Stromal cell of bone marrow (primary cell): ENCODE measurements at regions not wholly inside any gene's neighbourhood (a gene's known extent, or its start where the extent isn't known, plus 50 kb on each side); places are given as distances from the start of the nearest gene placed in this dataset.
A peak's percentile ranks its signal among the peaks of the same experiment; 100 is the strongest.
"Not testable (repeated sequence)": the region's sequence is repeated elsewhere in the genome, so short reads cannot be mapped to it uniquely, and the experiment has no call there.

Experiments
- DNase-seq: peaks from one replicate; pipeline ENCODE4 v3.0.0-alpha.2; 2012; ENCODE audit warnings: low read depth

- peak; percentile 11 for DNase-seq
Measured at GRCh38 chr7:14092331-14092730, 102.9 kb upstream of the ETV1 start.

DNA sequence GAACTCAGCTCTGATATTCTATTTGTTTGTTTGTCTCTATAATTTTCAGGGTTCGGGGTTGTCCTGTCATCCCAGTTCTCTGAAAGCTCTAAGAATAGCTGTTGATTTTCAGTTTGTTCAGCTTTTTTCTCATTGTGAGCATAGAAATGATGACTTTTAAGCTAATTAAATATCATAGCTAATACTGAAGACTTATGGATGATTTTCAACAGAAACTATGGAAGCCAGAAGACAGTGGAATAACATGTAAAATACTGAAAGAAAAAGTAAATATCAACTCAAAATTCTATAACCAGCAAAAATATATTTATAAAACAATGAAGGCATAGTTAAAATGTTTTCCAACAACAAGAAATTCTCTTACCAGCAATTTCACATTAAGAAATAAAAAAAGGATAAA lies 96.4 kb upstream of the ETV1 start:
- no peak for DNase-seq

DNA sequence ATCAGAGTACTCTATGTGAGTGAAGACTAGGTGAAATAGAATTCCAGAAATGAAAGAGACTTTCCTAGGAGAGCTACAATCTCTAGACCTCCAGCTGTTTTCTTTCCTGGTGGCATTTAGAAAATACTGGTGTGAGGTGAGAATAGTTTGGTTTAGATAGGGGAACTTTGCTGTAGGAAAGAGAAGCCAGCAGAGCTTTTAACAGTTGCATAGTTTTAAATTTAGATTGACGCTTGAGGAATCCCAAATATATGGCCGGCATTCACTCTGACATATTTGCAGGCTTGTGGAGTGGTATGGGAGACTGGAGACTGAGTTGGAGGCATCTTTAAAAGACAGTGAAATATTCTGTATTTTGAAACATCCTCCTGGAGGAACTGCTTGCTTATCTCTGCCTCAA lies 94.3 kb upstream of the ETV1 start:
- DNase-seq: no peak

GRCh38 chr7:14073988-14074387 lies 84.5 kb upstream of the ETV1 start:
- DNase-seq: no peak

DNA sequence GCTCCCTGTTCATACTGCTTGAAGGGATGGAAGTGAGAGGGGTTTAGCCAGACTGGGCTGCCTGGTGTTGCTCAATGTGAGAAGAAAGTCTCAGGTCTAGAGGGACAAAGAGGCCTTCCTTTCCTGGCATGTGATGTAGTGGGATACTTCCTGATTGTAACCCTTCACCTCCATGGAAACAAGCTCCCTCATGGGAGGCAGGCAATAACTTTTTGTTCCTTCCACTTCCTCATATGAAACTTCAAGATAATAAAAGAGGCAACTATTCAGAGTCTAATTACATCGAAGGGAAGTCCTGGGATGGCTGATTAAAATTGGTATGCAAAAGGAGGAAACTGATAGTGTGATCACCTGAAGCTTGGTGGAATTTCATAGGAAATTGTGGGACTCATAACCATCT lies 84.1 kb upstream of the ETV1 start:
- DNase-seq: no peak

DNA sequence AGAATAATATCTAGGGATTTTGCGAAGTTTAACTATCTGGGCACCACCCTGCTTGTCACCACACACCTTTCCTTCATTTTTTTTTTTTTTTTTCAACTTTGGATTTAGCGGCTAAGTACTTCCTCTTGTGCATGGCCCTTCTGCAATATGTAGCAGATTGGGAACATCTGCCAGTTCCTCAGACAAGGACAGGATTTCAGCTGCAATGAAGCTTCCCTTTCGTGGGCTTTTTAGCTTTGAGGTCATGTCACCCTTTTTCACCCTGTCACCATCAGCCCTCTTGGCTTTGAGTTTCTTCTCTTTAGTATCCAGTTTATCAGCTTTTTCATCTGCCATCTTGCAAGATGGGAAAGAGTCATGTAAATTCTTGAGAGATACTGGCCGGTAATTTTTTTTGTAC lies 81.6 kb upstream of the ETV1 start:
- DNase-seq: no peak

DNA sequence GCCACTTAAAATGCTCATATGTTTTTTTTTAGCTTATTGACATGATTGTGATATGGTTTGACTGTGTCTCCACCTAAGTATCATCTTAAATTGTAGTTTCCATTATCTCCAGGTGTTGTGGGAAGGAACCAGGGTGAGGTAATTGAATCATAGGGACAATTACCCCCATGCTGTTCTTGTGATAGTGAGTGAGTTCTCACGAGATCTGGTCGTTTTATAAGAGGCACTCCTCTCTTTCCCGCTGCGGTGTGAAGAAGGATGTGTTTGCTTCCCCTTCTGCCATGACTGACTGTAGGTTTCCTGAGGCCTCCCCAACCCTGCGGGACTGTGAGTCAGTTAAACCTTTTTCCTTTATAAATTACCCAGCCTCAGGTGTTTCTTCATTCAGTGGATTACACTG lies 80.5 kb upstream of the ETV1 start:
- no peak for DNase-seq

- not testable (repeated sequence) for DNase-seq
Measured at GRCh38 chr7:14066783-14067182, 77.3 kb upstream of the ETV1 start.

GRCh38 chr7:14065286-14065685 lies 75.8 kb upstream of the ETV1 start:
- DNase-seq: no peak

DNA sequence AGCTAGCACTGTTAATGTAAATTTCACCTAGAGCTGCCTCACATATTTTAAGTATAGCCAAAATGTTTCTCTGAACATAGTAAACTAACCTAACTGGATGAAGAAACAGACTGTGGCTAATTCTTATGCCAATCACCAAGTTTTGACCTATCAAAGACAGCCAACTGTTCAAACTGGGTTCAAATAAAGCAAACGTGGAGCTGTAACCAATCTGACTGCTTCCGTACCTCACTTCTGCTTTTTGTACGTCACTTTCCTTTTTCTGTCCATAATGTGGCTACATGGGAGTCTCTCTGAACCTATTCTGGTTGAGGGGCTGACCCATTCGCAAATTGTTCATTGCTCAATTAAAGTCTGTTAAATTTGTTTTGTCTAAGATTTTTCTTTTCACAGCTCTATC lies 66.3 kb upstream of the ETV1 start:
- DNase-seq: no peak

DNA sequence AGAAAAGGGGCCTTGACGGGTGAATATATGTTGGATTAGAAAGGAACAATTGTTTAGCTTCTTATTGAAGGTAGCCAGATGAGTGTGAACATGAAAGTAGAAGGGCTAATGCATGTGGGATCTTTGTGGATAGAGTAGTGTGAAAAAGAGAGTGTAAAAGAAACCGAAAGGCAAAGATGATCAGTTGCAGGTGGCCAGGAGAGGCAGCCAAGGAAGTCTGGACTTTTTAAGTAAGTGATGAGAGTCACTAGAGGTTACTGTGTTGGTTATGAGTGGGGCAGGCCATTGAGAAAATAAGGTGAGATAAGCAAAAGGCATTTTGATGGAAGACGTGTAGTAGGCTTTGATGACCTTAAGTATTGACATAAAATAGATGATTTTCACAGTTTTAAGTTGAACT lies 64.7 kb upstream of the ETV1 start:
- no peak for DNase-seq

- no peak for DNase-seq
Measured at GRCh38 chr7:14048889-14049288, 59.4 kb upstream of the ETV1 start.

DNA sequence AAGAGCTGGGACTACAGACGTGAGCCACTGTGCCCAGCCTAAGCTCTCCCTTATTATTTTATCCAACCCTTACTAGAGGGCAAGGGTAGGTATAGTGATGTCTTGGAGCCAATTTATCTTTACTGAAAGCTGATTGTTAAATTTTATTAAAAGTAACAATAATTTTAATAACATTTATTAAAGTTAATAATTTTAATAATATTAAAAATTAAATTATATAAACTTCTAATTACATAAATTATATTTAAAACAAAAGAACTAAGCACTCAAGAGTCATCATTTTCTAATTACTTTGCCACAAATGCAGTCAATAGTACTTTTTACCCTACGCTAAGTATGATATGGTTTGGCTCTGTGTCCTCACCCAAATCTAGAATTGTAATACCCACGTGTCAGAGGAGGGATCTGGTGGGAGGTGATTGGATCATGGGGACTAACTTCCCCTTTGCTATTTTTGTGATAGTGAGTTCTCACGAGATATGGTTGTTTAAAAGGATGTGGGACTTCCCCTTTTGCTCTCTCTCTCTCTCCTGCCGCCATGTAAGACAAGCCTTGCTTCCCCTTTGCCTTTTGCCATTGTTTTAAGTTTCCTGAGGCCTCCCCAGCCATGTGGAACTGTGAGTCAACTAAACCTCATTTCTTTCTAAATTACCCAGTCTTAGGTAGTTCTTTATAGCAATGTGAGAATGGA lies 58.4 kb upstream of the ETV1 start:
- DNase-seq: no peak

DNA sequence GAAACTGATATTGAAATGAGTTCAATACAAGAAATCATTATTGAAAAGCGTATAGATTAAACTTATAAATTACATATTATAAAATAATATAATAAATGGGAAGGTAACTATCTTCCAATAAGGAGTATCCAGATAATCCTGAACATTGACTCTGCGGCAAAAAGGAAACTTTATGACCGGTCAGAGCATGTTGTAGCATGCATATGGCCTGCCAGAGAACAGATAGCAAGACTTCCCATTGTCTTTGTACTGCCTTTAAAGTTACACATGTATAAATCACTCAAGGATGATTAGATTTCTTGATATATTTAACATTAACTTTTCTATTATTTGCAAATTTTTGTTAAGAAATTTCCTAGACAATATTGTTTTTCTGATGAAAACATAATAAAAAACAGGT lies 56.2 kb upstream of the ETV1 start:
- DNase-seq: no peak

GRCh38 chr7:14040528-14040927 lies 51.1 kb upstream of the ETV1 start:
- DNase-seq: no peak
